Liver (tissue), 8 donors: ENCODE measurements at regions not wholly inside any gene's neighbourhood (a gene's known extent, or its start where the extent isn't known, plus 50 kb on each side); places are given as distances from the start of the nearest gene placed in this dataset.

Source experiments
- DNase-seq: peaks from one replicate; pipeline ENCODE4 v3.0.0-alpha.2; 2017; ENCODE audit warnings: low spot score
- H3K27ac ChIP-seq, 2 donors: one replicate each; pipeline ENCODE4 v1.7.0; 2013; ENCODE audit warnings: inconsistent platforms in 2 of 2, low read length in 2 of 2, control low read depth in 1 of 2, low read depth in 1 of 2, mild to moderate bottlenecking in 1 of 2
- H3K27me3 ChIP-seq, 4 donors: one replicate each; pipeline versions ENCODE4 v1.6.1 to v1.7.0; 2013; ENCODE audit warnings: low read length in 3 of 4, inconsistent platforms in 1 of 4, mild to moderate bottlenecking in 1 of 4, moderate library complexity in 1 of 4; ENCODE audit not compliant: control insufficient read depth in 4 of 4, insufficient read depth in 4 of 4
- H3K36me3 ChIP-seq, 4 donors: one replicate each; pipeline versions ENCODE4 v1.6.1 to v1.7.0; 2013; ENCODE audit warnings: low read length in 3 of 4, mild to moderate bottlenecking in 3 of 4, low read depth in 1 of 4, moderate library complexity in 1 of 4; ENCODE audit not compliant: control insufficient read depth in 4 of 4, insufficient read depth in 3 of 4
- H3K4me1 ChIP-seq, 4 donors: one replicate each; pipeline versions ENCODE4 v1.6.1 to v1.7.0; 2013; ENCODE audit warnings: low read length in 3 of 4, mild to moderate bottlenecking in 3 of 4, moderate library complexity in 1 of 4; ENCODE audit not compliant: control insufficient read depth in 4 of 4, insufficient read depth in 4 of 4
- H3K4me3 ChIP-seq, 3 donors: one replicate each; pipeline versions ENCODE4 v1.6.1 to v1.7.0; 2013; ENCODE audit warnings: low read length in 3 of 3, control low read depth in 1 of 3, low read depth in 1 of 3, mild to moderate bottlenecking in 1 of 3
- H3K9ac ChIP-seq, 2 donors: one replicate each; pipeline ENCODE4 v1.7.0; 2013; ENCODE audit warnings: low read length in 2 of 2, mild to moderate bottlenecking in 2 of 2, moderate library complexity in 2 of 2, control low read depth in 1 of 2, low read depth in 1 of 2
- H3K9me3 ChIP-seq, 4 donors: one replicate each; pipeline versions ENCODE4 v1.6.1 to v1.7.0; 2013; ENCODE audit warnings: low read length in 3 of 4; ENCODE audit not compliant: control insufficient read depth in 4 of 4
- FOXA1 ChIP-seq: IDR thresholded peaks from 2 replicates; pipeline ENCODE4 v1.6.1; 2016; ENCODE audit warnings: antibody characterized with exemption
- FOXA2 ChIP-seq: IDR thresholded peaks from 2 replicates; pipeline ENCODE4 v1.6.1; 2016; ENCODE audit warnings: antibody characterized with exemption
- GABPA ChIP-seq, 2 donors: IDR thresholded peaks in 1 of 2; conservative IDR thresholded peaks in 1 of 2; 2 replicates each; pipeline ENCODE4 v1.6.1; 2016; ENCODE audit warnings: antibody characterized with exemption in 2 of 2, mild to moderate bottlenecking in 1 of 2, moderate library complexity in 1 of 2
- HNF4A ChIP-seq, 2 donors: conservative IDR thresholded peaks; 2 replicates each; pipeline ENCODE4 v1.6.1; 2016; ENCODE audit warnings: antibody characterized with exemption in 2 of 2, mild to moderate bottlenecking in 2 of 2
- HNF4G ChIP-seq: IDR thresholded peaks from 2 replicates; pipeline ENCODE4 v1.6.1; 2016; ENCODE audit warnings: antibody characterized with exemption
- JUND ChIP-seq, 2 donors: IDR thresholded peaks; 2 replicates each; pipeline ENCODE4 v1.6.1; 2016; ENCODE audit warnings: antibody characterized with exemption in 2 of 2
- NR2F2 ChIP-seq: IDR thresholded peaks from 2 replicates; pipeline ENCODE4 v1.6.1; 2016; ENCODE audit warnings: antibody characterized with exemption
- SP1 ChIP-seq: IDR thresholded peaks from 2 replicates; pipeline ENCODE4 v1.6.1; 2018; ENCODE audit warnings: antibody characterized with exemption, mild to moderate bottlenecking
- WGBS: extraction: QIAGEN DNeasy Blood & Tissue Kit; methylation state at CpG from one replicate; pipeline ENCODE4 v1.1.7; 2013; 5-methylcytosine and 5-hydroxymethylcytosine counted together
- TF ChIP-seq, protein P1 (sequence below): fragments of 150-350 bp; IDR thresholded peaks from 2 replicates; pipeline ENCODE4 v1.5.1; 2017; ENCODE audit warnings: improper control_type of control experiment, low read depth, low read length; ENCODE audit not compliant: missing input control
- TF ChIP-seq, protein P2 (sequence below): IDR thresholded peaks from 2 replicates; pipeline ENCODE4 v1.6.1; 2016; ENCODE audit warnings: antibody characterized with exemption, mild to moderate bottlenecking
- donor health status: healthy.
- donor health status: healthy.
- donor health status: healthy.
- donor health status: healthy.
- donor health status: healthy.

DNA sequence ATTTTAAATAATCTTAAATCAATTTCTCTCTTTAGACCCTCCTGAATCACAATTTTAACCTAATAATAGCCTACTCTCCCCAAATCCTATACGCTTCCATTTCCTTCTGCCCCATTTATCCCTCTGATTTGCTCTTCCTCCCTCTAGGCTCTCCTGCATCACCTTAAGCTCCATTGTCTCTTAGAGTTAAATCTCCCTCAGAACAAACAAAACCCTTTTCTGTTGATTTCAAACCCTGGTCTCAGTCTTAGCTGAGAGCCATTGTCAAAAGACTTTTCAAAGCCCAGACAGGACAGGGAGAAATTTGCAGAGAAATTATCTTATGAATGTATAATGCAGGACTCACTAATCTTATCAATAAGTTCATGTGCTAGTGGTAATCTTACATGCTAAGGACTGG, 106.1 kb downstream of the C12orf75 start (continued):
- TF ChIP-seq, protein P1, sequence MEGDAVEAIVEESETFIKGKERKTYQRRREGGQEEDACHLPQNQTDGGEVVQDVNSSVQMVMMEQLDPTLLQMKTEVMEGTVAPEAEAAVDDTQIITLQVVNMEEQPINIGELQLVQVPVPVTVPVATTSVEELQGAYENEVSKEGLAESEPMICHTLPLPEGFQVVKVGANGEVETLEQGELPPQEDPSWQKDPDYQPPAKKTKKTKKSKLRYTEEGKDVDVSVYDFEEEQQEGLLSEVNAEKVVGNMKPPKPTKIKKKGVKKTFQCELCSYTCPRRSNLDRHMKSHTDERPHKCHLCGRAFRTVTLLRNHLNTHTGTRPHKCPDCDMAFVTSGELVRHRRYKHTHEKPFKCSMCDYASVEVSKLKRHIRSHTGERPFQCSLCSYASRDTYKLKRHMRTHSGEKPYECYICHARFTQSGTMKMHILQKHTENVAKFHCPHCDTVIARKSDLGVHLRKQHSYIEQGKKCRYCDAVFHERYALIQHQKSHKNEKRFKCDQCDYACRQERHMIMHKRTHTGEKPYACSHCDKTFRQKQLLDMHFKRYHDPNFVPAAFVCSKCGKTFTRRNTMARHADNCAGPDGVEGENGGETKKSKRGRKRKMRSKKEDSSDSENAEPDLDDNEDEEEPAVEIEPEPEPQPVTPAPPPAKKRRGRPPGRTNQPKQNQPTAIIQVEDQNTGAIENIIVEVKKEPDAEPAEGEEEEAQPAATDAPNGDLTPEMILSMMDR, result no peak
- TF ChIP-seq SP1 (no peak), HNF4G (no peak)

DNA sequence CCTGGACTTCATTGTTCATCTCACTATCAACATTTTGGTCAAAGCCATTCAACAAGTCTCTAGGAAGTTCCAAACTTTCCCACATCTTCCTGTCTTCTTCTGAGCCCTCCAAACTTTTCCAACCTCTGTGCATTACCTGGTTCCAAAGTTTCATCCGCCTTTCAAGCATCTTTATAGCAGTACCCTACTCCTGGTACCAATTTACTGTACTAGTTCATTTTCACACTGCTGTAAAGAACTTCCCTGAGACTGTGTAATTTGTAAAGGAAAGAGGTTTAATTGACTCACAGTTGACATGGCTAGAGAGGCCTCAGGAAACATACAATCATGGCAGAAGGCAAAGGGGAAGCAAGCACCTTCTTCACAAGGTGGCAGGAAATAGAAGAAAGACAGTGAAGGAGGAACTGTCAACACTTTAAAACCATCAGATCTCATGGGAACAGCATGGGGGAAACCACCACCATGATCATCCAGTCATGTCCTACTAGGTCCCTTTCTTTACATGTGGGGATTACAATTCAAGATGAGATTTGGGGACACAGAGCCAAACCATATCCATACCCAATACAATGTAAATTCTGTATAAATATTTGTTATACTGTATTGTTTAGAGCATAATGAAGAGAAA, 109.7 kb downstream of the C12orf75 start:
- Histone ChIP-seq H3K4me1 (no peaks in the 10 kb centered on the region), H3K4me3 (no peak overlapping the region), H3K9ac (no peak overlapping the region), H3K36me3 (no peaks in the 10 kb centered on the region), H3K9me3 (peaks cover 0 to 7% (median 0%) of the 10 kb centered on the region in 4 donors), H3K27ac (no peak overlapping the region), H3K27me3 (no peaks in the 10 kb centered on the region)
- DNase-seq, result no peak
- 97% methylated on average over 1 of the region's 1 CpG for WGBS
- no peak for TF ChIP-seq JUND (IDR thresholded peaks at IDR 0.05)
- TF ChIP-seq FOXA1, result no peak
- TF ChIP-seq HNF4A (conservative IDR thresholded peaks at IDR 0.05), result no peak
- TF ChIP-seq, protein P2, sequence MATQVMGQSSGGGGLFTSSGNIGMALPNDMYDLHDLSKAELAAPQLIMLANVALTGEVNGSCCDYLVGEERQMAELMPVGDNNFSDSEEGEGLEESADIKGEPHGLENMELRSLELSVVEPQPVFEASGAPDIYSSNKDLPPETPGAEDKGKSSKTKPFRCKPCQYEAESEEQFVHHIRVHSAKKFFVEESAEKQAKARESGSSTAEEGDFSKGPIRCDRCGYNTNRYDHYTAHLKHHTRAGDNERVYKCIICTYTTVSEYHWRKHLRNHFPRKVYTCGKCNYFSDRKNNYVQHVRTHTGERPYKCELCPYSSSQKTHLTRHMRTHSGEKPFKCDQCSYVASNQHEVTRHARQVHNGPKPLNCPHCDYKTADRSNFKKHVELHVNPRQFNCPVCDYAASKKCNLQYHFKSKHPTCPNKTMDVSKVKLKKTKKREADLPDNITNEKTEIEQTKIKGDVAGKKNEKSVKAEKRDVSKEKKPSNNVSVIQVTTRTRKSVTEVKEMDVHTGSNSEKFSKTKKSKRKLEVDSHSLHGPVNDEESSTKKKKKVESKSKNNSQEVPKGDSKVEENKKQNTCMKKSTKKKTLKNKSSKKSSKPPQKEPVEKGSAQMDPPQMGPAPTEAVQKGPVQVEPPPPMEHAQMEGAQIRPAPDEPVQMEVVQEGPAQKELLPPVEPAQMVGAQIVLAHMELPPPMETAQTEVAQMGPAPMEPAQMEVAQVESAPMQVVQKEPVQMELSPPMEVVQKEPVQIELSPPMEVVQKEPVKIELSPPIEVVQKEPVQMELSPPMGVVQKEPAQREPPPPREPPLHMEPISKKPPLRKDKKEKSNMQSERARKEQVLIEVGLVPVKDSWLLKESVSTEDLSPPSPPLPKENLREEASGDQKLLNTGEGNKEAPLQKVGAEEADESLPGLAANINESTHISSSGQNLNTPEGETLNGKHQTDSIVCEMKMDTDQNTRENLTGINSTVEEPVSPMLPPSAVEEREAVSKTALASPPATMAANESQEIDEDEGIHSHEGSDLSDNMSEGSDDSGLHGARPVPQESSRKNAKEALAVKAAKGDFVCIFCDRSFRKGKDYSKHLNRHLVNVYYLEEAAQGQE, result no peak
- no peak for TF ChIP-seq NR2F2
- TF ChIP-seq, protein P1, result no peak
- TF ChIP-seq FOXA2, result no peak

DNA sequence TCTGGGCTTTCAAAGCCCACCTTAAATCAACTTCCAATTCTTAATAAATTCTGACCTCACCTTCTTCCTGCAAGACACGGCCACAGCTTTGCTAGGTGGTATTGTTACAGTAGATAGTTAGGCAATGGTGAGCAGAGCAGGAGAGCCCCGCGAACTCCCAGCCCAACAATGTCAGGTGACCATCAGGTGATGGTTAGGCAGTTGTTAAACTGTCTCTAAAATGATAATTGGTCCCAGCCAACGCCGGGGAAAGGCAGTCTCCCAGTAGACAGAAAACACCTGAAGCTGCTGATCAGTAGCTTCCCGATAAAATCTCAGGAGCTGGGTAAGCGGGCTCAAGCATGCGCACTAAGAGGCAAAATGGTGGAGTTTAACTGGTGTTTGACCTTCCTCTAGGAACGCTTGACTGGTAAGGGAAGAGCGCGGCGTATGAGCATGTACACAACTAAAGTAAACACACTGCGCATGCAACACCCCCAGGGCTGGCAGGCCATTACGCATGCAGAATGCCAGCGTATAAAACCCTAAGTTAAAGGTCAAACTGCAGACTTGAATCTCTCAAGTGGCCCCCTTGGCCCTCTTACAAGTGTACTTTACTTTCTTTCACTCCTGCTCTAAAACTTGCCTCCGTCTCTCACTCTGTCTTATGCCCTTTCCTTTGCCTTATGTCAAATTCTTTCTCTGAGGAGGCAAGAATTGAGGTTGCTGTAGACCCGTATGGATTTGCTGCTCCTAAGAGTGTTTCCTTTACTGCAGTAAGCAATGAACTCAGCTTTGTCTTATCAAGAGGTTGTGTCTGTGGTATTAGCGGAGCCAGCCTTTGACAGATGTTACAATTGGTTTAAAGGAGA, 113.5 kb downstream of the C12orf75 start:
- no peak for DNase-seq

More for the DNA sequence above, 113.5 kb downstream of the C12orf75 start:
- no peaks in the 10 kb centered on the region for H3K4me1 ChIP-seq
- WGBS, result 75% methylated on average over 18 of the region's 18 CpGs
- H3K36me3 ChIP-seq, result no peaks in the 10 kb centered on the region
- TF ChIP-seq GABPA (IDR thresholded peaks at IDR 0.05 in 1 of 2, conservative IDR thresholded peaks at IDR 0.05 in 1 of 2), result no peak
- H3K27me3 ChIP-seq, result no peaks in the 10 kb centered on the region
- H3K4me3 ChIP-seq, result no peak overlapping the region
- peaks cover 0 to 7% (median 0%) of the 10 kb centered on the region in 4 donors for H3K9me3 ChIP-seq
- H3K9ac ChIP-seq, result no peak overlapping the region
- no peak overlapping the region for H3K27ac ChIP-seq
